H9 (cell line): ENCODE measurements at regions not wholly inside any gene's neighbourhood (a gene's known extent, or its start where the extent isn't known, plus 50 kb on each side); places are given as distances from the start of the nearest gene placed in this dataset.

Experiments used
- DNase-seq: peaks from one replicate; pipeline ENCODE4 v3.0.0-alpha.2; 2017
- H2AFZ ChIP-seq: one replicate; pipeline ENCODE4 v1.6.1; 2013; ENCODE audit warnings: mild to moderate bottlenecking, low read length, control low read depth, moderate library complexity
- H2AK5ac ChIP-seq: 2 replicates; pipeline ENCODE4 v1.6.1; 2013; ENCODE audit warnings: low read length, control low read depth, mixed read lengths; ENCODE audit not compliant: insufficient read length
- H2BK120ac ChIP-seq: one replicate; pipeline ENCODE4 v1.6.1; 2013; ENCODE audit warnings: low read depth, mild to moderate bottlenecking, low read length, control low read depth, inconsistent platforms; ENCODE audit not compliant: poor library complexity, severe bottlenecking
- H2BK12ac ChIP-seq: 2 replicates; pipeline ENCODE4 v1.6.1; 2013; ENCODE audit warnings: low read length, control low read depth, mixed read lengths, low read depth; ENCODE audit not compliant: insufficient read length
- H2BK15ac ChIP-seq: 2 replicates; pipeline ENCODE4 v1.6.1; 2013; ENCODE audit warnings: low read depth, low read length, control low read depth
- H2BK20ac ChIP-seq: one replicate; pipeline ENCODE4 v1.6.1; 2013; ENCODE audit warnings: low read depth, mild to moderate bottlenecking, low read length, control low read depth, inconsistent platforms; ENCODE audit not compliant: poor library complexity, severe bottlenecking
- H2BK5ac ChIP-seq: 2 replicates; pipeline ENCODE4 v1.6.1; 2013; ENCODE audit warnings: low read length, control low read depth, mixed read lengths; ENCODE audit not compliant: insufficient read length
- H3K14ac ChIP-seq: 2 replicates; pipeline ENCODE4 v1.6.1; 2013; ENCODE audit warnings: low read length, control low read depth; ENCODE audit not compliant: insufficient read depth
- H3K18ac ChIP-seq: 2 replicates; pipeline ENCODE4 v1.6.1; 2013; ENCODE audit warnings: low read depth, mild to moderate bottlenecking, mixed read lengths, low read length, control low read depth; ENCODE audit not compliant: insufficient read length
- H3K23ac ChIP-seq: 2 replicates; pipeline ENCODE4 v1.6.1; 2013; ENCODE audit warnings: low read length, control low read depth, mixed read lengths, low read depth; ENCODE audit not compliant: insufficient read length
- H3K23me2 ChIP-seq: 2 replicates; pipeline ENCODE4 v1.6.1; 2013; ENCODE audit warnings: low read depth, mild to moderate bottlenecking, mixed read lengths, low read length, control low read depth; ENCODE audit not compliant: insufficient read length, poor library complexity, severe bottlenecking
- H3K27ac ChIP-seq: 2 replicates; pipeline ENCODE4 v1.5.1; 2013; ENCODE audit warnings: low read length, control low read depth, mixed read lengths, low read depth; ENCODE audit not compliant: insufficient read length
- H3K27me3 ChIP-seq: 2 replicates; pipeline ENCODE4 v1.6.1; 2013; ENCODE audit warnings: low read length, control low read depth, inconsistent platforms; ENCODE audit not compliant: insufficient read depth
- H3K4ac ChIP-seq: 2 replicates; pipeline ENCODE4 v1.6.1; 2013; ENCODE audit warnings: low read depth, mild to moderate bottlenecking, control low read depth, inconsistent platforms, low read length, moderate library complexity
- H3K4me1 ChIP-seq: 2 replicates; pipeline ENCODE4 v1.6.1; 2013; ENCODE audit warnings: low read length, control low read depth, inconsistent platforms; ENCODE audit not compliant: insufficient read depth
- H3K4me2 ChIP-seq: 2 replicates; pipeline ENCODE4 v1.6.1; 2013; ENCODE audit warnings: low read length, control low read depth, mixed read lengths; ENCODE audit not compliant: insufficient read length, insufficient read depth
- H3K56ac ChIP-seq: 2 replicates; pipeline ENCODE4 v1.6.1; 2013; ENCODE audit warnings: low read depth, mild to moderate bottlenecking, mixed read lengths, low read length, control low read depth; ENCODE audit not compliant: insufficient read length
- H3K79me1 ChIP-seq: 2 replicates; pipeline ENCODE4 v1.6.1; 2013; ENCODE audit warnings: low read depth, mild to moderate bottlenecking, moderate library complexity, low read length, control low read depth, inconsistent platforms; ENCODE audit not compliant: insufficient read depth, poor library complexity, severe bottlenecking
- H3K79me2 ChIP-seq: 2 replicates; pipeline ENCODE4 v1.6.1; 2013; ENCODE audit warnings: low read length, control low read depth, inconsistent platforms; ENCODE audit not compliant: insufficient read depth
- H3K9ac ChIP-seq: 2 replicates; pipeline ENCODE4 v1.6.1; 2013; ENCODE audit warnings: low read length, control low read depth, mixed read lengths; ENCODE audit not compliant: insufficient read length; ENCODE audit errors: extremely low read depth
- H3K9me3 ChIP-seq: one replicate; pipeline ENCODE4 v1.6.1; 2013; ENCODE audit warnings: low read depth, low read length, inconsistent platforms; ENCODE audit not compliant: control insufficient read depth
- H3T11ph ChIP-seq: one replicate; pipeline ENCODE4 v1.6.1; 2013; ENCODE audit warnings: mild to moderate bottlenecking, low read length, control low read depth, inconsistent platforms
- H4K20me1 ChIP-seq: one replicate; pipeline ENCODE4 v1.6.1; 2013; ENCODE audit not compliant: control insufficient read depth, insufficient read length, insufficient read depth
- H4K5ac ChIP-seq: 2 replicates; pipeline ENCODE4 v1.6.1; 2013; ENCODE audit warnings: low read depth, mild to moderate bottlenecking, mixed read lengths, low read length, control low read depth; ENCODE audit not compliant: insufficient read length
- H4K8ac ChIP-seq: replicated peaks from 2 replicates; pipeline ENCODE4 v1.6.1; 2013; ENCODE audit warnings: low read length, control low read depth, mixed read lengths, low read depth; ENCODE audit not compliant: insufficient read length
- H4K91ac ChIP-seq: 2 replicates; pipeline ENCODE4 v1.6.1; 2013; ENCODE audit warnings: low read depth, mild to moderate bottlenecking, moderate library complexity, mixed read lengths, low read length, control low read depth; ENCODE audit not compliant: insufficient read length
- H3K27ac Mint-ChIP-seq, 3 experiments: 2 replicates in 2 of 3; 3 replicates in 1 of 3; pipeline ENCODE4 v1.8.0; 2020 to 2021; ENCODE audit warnings: mixed read lengths in 3 of 3, mild to moderate bottlenecking in 1 of 3, moderate library complexity in 1 of 3
- H3K27me3 Mint-ChIP-seq: 2 replicates; pipeline ENCODE4 v1.8.0; 2021; ENCODE audit warnings: low read depth, mild to moderate bottlenecking, moderate library complexity, mixed read lengths
- H3K36me3 Mint-ChIP-seq, 3 experiments: 2 replicates in 2 of 3; 3 replicates in 1 of 3; pipeline ENCODE4 v1.8.0; 2020 to 2021; ENCODE audit warnings: low read depth in 3 of 3, mixed read lengths in 3 of 3; ENCODE audit not compliant: insufficient read depth in 1 of 3
- H3K4me1 Mint-ChIP-seq, 2 experiments: 2 replicates each; pipeline ENCODE4 v1.8.0; 2020; ENCODE audit warnings: mixed read lengths in 2 of 2
- H3K4me3 Mint-ChIP-seq, 2 experiments: 2 replicates in 1 of 2; 3 replicates in 1 of 2; pipeline ENCODE4 v1.8.0; 2020 to 2021; ENCODE audit warnings: mild to moderate bottlenecking in 2 of 2, mixed read lengths in 2 of 2, moderate library complexity in 1 of 2
- H3K9me3 Mint-ChIP-seq, 2 experiments: 2 replicates in 1 of 2; 3 replicates in 1 of 2; pipeline ENCODE4 v1.8.0; 2020; ENCODE audit warnings: mild to moderate bottlenecking in 2 of 2, mixed read lengths in 2 of 2, moderate library complexity in 1 of 2
- CTCF ChIP-seq: fragments of 200-600 bp; sonication (generic); conservative IDR thresholded peaks from 3 replicates; pipeline ENCODE4 v1.8.0; 2021; ENCODE audit warnings: antibody characterized with exemption, mild to moderate bottlenecking
- WGBS: extraction: QIAGEN DNeasy Blood & Tissue Kit; methylation state at CpG from one replicate; pipeline ENCODE4 v1.1.7; 2013; ENCODE audit warnings: missing lambda C conversion rate, low lambda C conversion rate, mixed read lengths; ENCODE audit not compliant: insufficient read length; ENCODE audit errors: extremely low coverage; 5-methylcytosine and 5-hydroxymethylcytosine counted together

- Histone ChIP-seq H2BK15ac (no peak overlapping the region), H3T11ph (no peak overlapping the region), H2AK5ac (no peak overlapping the region), H2BK12ac (no peak overlapping the region), H3K14ac (no peak overlapping the region), H3K4me1 (no peaks in the 10 kb centered on the region), H3K9ac (no peak overlapping the region), H3K4me2 (no peak overlapping the region), H4K5ac (no peak overlapping the region), H3K79me1 (no peaks in the 10 kb centered on the region), H4K91ac (no peak overlapping the region), H2BK5ac (no peak overlapping the region), H4K20me1 (no peaks in the 10 kb centered on the region), H3K9me3 (no peaks in the 10 kb centered on the region), H3K27me3 (no peaks in the 10 kb centered on the region), H3K79me2 (no peaks in the 10 kb centered on the region), H4K8ac (no peak overlapping the region), H2BK120ac (no peak overlapping the region), H3K4ac (no peak overlapping the region), H2BK20ac (no peak overlapping the region), H2AFZ (no peak overlapping the region), H3K23ac (no peak overlapping the region), H3K18ac (no peak overlapping the region), H3K23me2 (no peaks in the 10 kb centered on the region), H3K27ac (no peak overlapping the region), H3K56ac (no peak overlapping the region)
- no peak for DNase-seq
- Mint-ChIP-seq H3K4me3 (no peak overlapping the region), H3K27ac (no peak overlapping the region), H3K36me3 (no peaks in the 10 kb centered on the region; a peak in 1 of 7 replicates), H3K4me1 (no peaks in the 10 kb centered on the region), H3K9me3 (peaks cover 3 to 9% of the 10 kb centered on the region in 2 experiments; a peak in 4 of 5 replicates), H3K27me3 (peaks cover 2% of the 10 kb centered on the region; the same call in 1 of the 2 replicates)
- no CpG with 5 or more reads among the region's 4 CpGs for WGBS
- TF ChIP-seq CTCF = no peak
These were observed 913.9 kb downstream of the BRINP3 start for GRCh38 chr1:189563784-189564183.
